Prostate gland (tissue), 2 donors: ENCODE measurements at regions not wholly inside any gene's neighbourhood (a gene's known extent, or its start where the extent isn't known, plus 50 kb on each side); places are given as distances from the start of the nearest gene placed in this dataset.
"Not testable (repeated sequence)": the region's sequence is repeated elsewhere in the genome, so short reads cannot be mapped to it uniquely, and the experiment has no call there.

Experiments used
- CTCF ChIP-seq, 4 experiments: fragments of 200-600 bp in 2 of 4; fragments of 450-650 bp in 2 of 4; sonication (generic) in 2 of 4; IDR thresholded peaks; 1 replicate in 3 of 4; 2 replicates in 1 of 4; pipeline ENCODE4 v1.5.1; 2016 to 2019; ENCODE audit warnings: antibody characterized with exemption in 4 of 4, mild to moderate bottlenecking in 2 of 4, moderate library complexity in 2 of 4
- POLR2AphosphoS5 ChIP-seq: sonication (generic); formaldehyde crosslinking; IDR thresholded peaks from one replicate; pipeline ENCODE4 v1.6.1; 2017; ENCODE audit warnings: antibody characterized with exemption

DNA sequence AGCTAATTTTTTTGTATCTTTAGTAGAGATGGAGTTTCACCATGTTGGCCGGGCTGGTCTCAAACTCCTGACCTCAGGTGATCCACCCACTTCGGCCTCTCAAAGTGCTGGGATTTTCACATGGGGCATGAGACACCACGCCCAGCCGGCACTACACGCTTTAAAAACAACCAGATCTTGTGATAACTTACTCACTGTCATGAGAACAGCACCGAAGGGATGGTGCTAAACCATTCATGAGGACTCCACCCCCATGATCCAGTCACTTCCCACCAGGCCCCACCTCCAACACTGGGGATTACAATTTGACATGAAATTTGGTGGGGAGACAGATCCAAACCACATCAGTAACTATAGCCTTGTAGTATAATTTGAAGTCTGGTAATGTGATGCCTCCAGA lies 67.4 kb upstream of the ZNF169 start:
- not testable (repeated sequence) for TF ChIP-seq CTCF (IDR thresholded peaks at IDR 0.05); POLR2AphosphoS5
